ENCODE measurements at regions not wholly inside any gene's neighbourhood (a gene's known extent, or its start where the extent isn't known, plus 50 kb on each side); places are given as distances from the start of the nearest gene placed in this dataset.
A peak's percentile ranks its signal among the peaks of the same experiment; 100 is the strongest.

GRCh38 chr16:85428168-85428898 is 184.8 kb upstream of the GSE1 start:
- peak in 1 of 2 donors; percentile 35 for TF ChIP-seq CTCF (IDR thresholded peaks at IDR 0.05)
- no peak for TF ChIP-seq POLR2A (IDR thresholded peaks at IDR 0.05)
